H1 (cell line): ENCODE measurements at regions not wholly inside any gene's neighbourhood (a gene's known extent, or its start where the extent isn't known, plus 50 kb on each side); places are given as distances from the start of the nearest gene placed in this dataset.

Experiments used
- CTCF ChIA-PET: fragments of 300-600 bp; sonication (Branson Sonifier 250); formaldehyde crosslinking; loops from one replicate; lab custom pipeline; 2021; ENCODE audit not compliant: partially characterized antibody; lab: Charles Lee
- POLR2A ChIA-PET: fragments of 300-600 bp; sonication (Branson Sonifier 250); formaldehyde crosslinking; loops from one replicate; lab custom pipeline; 2021; ENCODE audit warnings: inconsistent platforms; ENCODE audit not compliant: partially characterized antibody; lab: Charles Lee
- DNase-seq, 2 experiments: peaks; one replicate each; pipeline versions ENCODE4 v3.0.0 to v3.0.0-alpha.2; 2010 to 2022; ENCODE audit warnings: low spot score in 2 of 2, low read depth in 1 of 2, mixed read lengths in 1 of 2
- FAIRE-seq: peaks from 2 replicates; lab custom pipeline; 2011; peaks lifted over from hg19 to GRCh38; lab: Jason Lieb, UNC
- H2AFZ ChIP-seq: 2 replicates; pipeline ENCODE4 v1.8.1; 2012; ENCODE audit warnings: low read length, inconsistent platforms
- H2AK5ac ChIP-seq: 2 replicates; pipeline ENCODE4 v1.6.1; 2013; ENCODE audit warnings: low read depth, low read length
- H2BK120ac ChIP-seq: replicated peaks from 2 replicates; pipeline ENCODE3; 2013; ENCODE audit warnings: low read depth, low read length, inconsistent platforms
- H2BK12ac ChIP-seq: 2 replicates; pipeline ENCODE4 v1.6.1; 2013; ENCODE audit warnings: low read depth, low read length
- H2BK15ac ChIP-seq: 2 replicates; pipeline ENCODE4 v1.6.1; 2013; ENCODE audit warnings: low read length
- H2BK20ac ChIP-seq: 2 replicates; pipeline ENCODE4 v1.6.1; 2013; ENCODE audit warnings: low read length
- H2BK5ac ChIP-seq: 2 replicates; pipeline ENCODE4 v1.6.1; 2013; ENCODE audit warnings: low read depth, low read length
- H3K14ac ChIP-seq: 2 replicates; pipeline ENCODE4 v1.6.1; 2013; ENCODE audit warnings: inconsistent platforms; ENCODE audit not compliant: insufficient read length
- H3K18ac ChIP-seq: 2 replicates; pipeline ENCODE4 v1.6.1; 2013; ENCODE audit warnings: low read length; ENCODE audit errors: extremely low read depth
- H3K23ac ChIP-seq: 2 replicates; pipeline ENCODE4 v1.6.1; 2013; ENCODE audit warnings: inconsistent platforms; ENCODE audit not compliant: insufficient read length
- H3K23me2 ChIP-seq: 2 replicates; pipeline ENCODE4 v1.6.1; 2013; ENCODE audit warnings: low read depth, low read length
- H3K27ac ChIP-seq: 2 replicates; pipeline ENCODE4 v1.6.1; 2011; ENCODE audit warnings: low read depth, low read length, inconsistent platforms
- H3K27me3 ChIP-seq, 4 experiments: replicated peaks in 1 of 4; 1 replicate in 1 of 4; 2 replicates in 3 of 4; pipeline versions ENCODE4 v1.6.1 to v1.8.1; 2011 to 2013; ENCODE audit warnings: low read length in 3 of 4, mild to moderate bottlenecking in 3 of 4, inconsistent platforms in 2 of 4, mixed read lengths in 2 of 4, moderate library complexity in 1 of 4; ENCODE audit not compliant: control insufficient read depth in 3 of 4, insufficient read depth in 3 of 4; ENCODE audit errors: extremely low read depth in 1 of 4
- H3K36me3 ChIP-seq, 4 experiments: 2 replicates each; pipeline versions ENCODE4 v1.6.1 to v1.8.1; 2011 to 2013; ENCODE audit warnings: mild to moderate bottlenecking in 4 of 4, low read length in 3 of 4, moderate library complexity in 2 of 4, control low read depth in 1 of 4, inconsistent platforms in 1 of 4; ENCODE audit not compliant: insufficient read depth in 4 of 4, control insufficient read depth in 2 of 4
- H3K4ac ChIP-seq: replicated peaks from 2 replicates; pipeline ENCODE3; 2013; ENCODE audit warnings: low read length, low read depth, mixed read lengths, inconsistent platforms; ENCODE audit not compliant: insufficient read length
- H3K4me1 ChIP-seq, 4 experiments: replicated peaks in 1 of 4; 1 replicate in 1 of 4; 2 replicates in 3 of 4; pipeline versions ENCODE4 v1.6.1 to v1.8.1; 2011 to 2013; ENCODE audit warnings: low read length in 3 of 4, inconsistent platforms in 2 of 4, mixed read lengths in 1 of 4; ENCODE audit not compliant: insufficient read depth in 4 of 4, control insufficient read depth in 3 of 4
- H3K4me2 ChIP-seq, 2 experiments: 2 replicates each; pipeline versions ENCODE4 v1.6.1 to v1.8.1; 2011 to 2013; ENCODE audit warnings: low read depth in 2 of 2, low read length in 2 of 2, control low read depth in 1 of 2, inconsistent platforms in 1 of 2, mild to moderate bottlenecking in 1 of 2; ENCODE audit not compliant: insufficient read depth in 1 of 2
- H3K4me3 ChIP-seq, 4 experiments: fragments of 200-600, 300-600 bp in 1 of 4; sonication (generic), shearing (Covaris generic), sonication (Bioruptor Twin) in 1 of 4; 2 replicates each; pipeline versions ENCODE4 v1.5.1 to v1.8.1; 2011 to 2016; ENCODE audit warnings: low read length in 4 of 4, low read depth in 3 of 4, control low read depth in 2 of 4, inconsistent platforms in 2 of 4, mild to moderate bottlenecking in 2 of 4, mixed read lengths in 1 of 4, moderate library complexity in 1 of 4; ENCODE audit not compliant: insufficient read depth in 2 of 4; ENCODE audit errors: extremely low read depth in 1 of 4
- H3K56ac ChIP-seq: replicated peaks from 2 replicates; pipeline ENCODE3; 2013; ENCODE audit warnings: low read depth, mild to moderate bottlenecking, mixed read lengths, low read length, inconsistent platforms; ENCODE audit not compliant: insufficient read length
- H3K79me1 ChIP-seq: 2 replicates; pipeline ENCODE4 v1.6.1; 2013; ENCODE audit warnings: low read depth, low read length, control low read depth
- H3K79me2 ChIP-seq, 2 experiments: 2 replicates each; pipeline versions ENCODE4 v1.6.1 to v1.8.1; 2012 to 2013; ENCODE audit warnings: low read length in 2 of 2, mild to moderate bottlenecking in 2 of 2, inconsistent platforms in 1 of 2; ENCODE audit not compliant: insufficient read depth in 2 of 2, control insufficient read depth in 1 of 2
- H3K9ac ChIP-seq, 4 experiments: replicated peaks in 1 of 4; 1 replicate in 1 of 4; 2 replicates in 3 of 4; pipeline versions ENCODE4 v1.6.1 to v1.8.1; 2011 to 2013; ENCODE audit warnings: low read depth in 3 of 4, low read length in 3 of 4, control low read depth in 2 of 4, mild to moderate bottlenecking in 2 of 4, moderate library complexity in 2 of 4, inconsistent platforms in 1 of 4; ENCODE audit errors: extremely low read depth in 1 of 4
- H3K9me3 ChIP-seq, 2 experiments: 2 replicates each; pipeline versions ENCODE4 v1.6.1 to v1.8.1; 2012 to 2013; ENCODE audit warnings: mild to moderate bottlenecking in 2 of 2, moderate library complexity in 2 of 2, control low read depth in 1 of 2, inconsistent platforms in 1 of 2, low read depth in 1 of 2, low read length in 1 of 2, mixed read lengths in 1 of 2; ENCODE audit not compliant: insufficient read depth in 2 of 2
- H4K20me1 ChIP-seq, 2 experiments: replicated peaks in 1 of 2; 2 replicates each; pipeline versions ENCODE3 to v1.8.1; 2011 to 2013; ENCODE audit warnings: inconsistent platforms in 2 of 2, low read length in 2 of 2, mild to moderate bottlenecking in 1 of 2; ENCODE audit not compliant: insufficient read depth in 2 of 2, control insufficient read depth in 1 of 2
- H4K5ac ChIP-seq: 2 replicates; pipeline ENCODE4 v1.6.1; 2013; ENCODE audit warnings: low read length, low read depth, mixed read lengths, inconsistent platforms; ENCODE audit not compliant: insufficient read length
- H4K8ac ChIP-seq: 2 replicates; pipeline ENCODE4 v1.8.0; 2013; ENCODE audit warnings: mild to moderate bottlenecking, moderate library complexity, low read length, inconsistent platforms; ENCODE audit not compliant: insufficient read depth; ENCODE audit errors: extremely low read depth
- H4K91ac ChIP-seq: replicated peaks from 2 replicates; pipeline ENCODE3; 2013; ENCODE audit warnings: low read length, mixed read lengths, inconsistent platforms; ENCODE audit not compliant: insufficient read length
- CEBPB ChIP-seq: IDR thresholded peaks from 2 replicates; pipeline ENCODE4 v1.6.1; 2012; ENCODE audit warnings: low read depth, low read length
- JUND ChIP-seq: IDR thresholded peaks from 2 replicates; pipeline ENCODE4 v1.6.1; 2011; ENCODE audit warnings: mild to moderate bottlenecking, improper control_type of control experiment, low read length
- SP2 ChIP-seq: IDR thresholded peaks from 2 replicates; pipeline ENCODE4 v1.6.1; 2012; ENCODE audit warnings: mild to moderate bottlenecking, low read length, inconsistent platforms
- WGBS, 2 experiments: shearing (Covaris generic) in 1 of 2; methylation state at CpG; one replicate each; pipeline versions ENCODE4 v1.1.6 to v1.1.7; 2013 to 2015; ENCODE audit warnings: low lambda C conversion rate in 2 of 2, mixed read lengths in 2 of 2, inconsistent platforms in 1 of 2, low coverage in 1 of 2, missing lambda C conversion rate in 1 of 2; ENCODE audit not compliant: insufficient replicate concordance in 2 of 2, insufficient coverage in 1 of 2, insufficient read length in 1 of 2; ENCODE audit errors: extremely low coverage in 1 of 2, missing lambda C conversion rate in 1 of 2; 5-methylcytosine and 5-hydroxymethylcytosine counted together
- TF ChIP-seq, protein P1 (sequence below): IDR thresholded peaks from 2 replicates; pipeline ENCODE4 v1.6.1; 2011; ENCODE audit warnings: low read length, improper control_type of control experiment
- TF ChIP-seq, protein P2 (sequence below): IDR thresholded peaks from 2 replicates; pipeline ENCODE4 v1.6.1; 2012; ENCODE audit warnings: inconsistent platforms

DNA sequence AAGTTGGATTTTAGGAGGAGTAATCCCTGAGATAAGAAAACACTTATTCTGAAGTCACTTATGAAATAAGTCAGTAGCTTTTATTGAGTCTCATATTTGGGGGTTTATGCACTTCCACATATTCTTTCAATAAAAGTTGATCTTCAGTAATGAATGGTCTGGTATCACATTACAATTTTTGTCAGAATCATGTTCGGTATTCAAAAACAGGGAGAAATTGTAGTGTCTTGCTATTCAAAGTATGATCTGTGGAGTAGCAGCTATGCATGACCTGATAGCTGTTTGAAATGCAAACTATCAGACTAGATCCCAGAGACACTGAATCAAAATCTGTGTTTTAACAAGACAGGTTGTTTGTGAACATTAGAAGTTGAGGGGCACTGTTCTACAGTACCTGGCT lies 857.6 kb downstream of the METTL15 start:
- no peak overlapping the region for H3K4me3 ChIP-seq
- H3K9me3 ChIP-seq, result peaks cover 0 to 2% of the 10 kb centered on the region in 2 experiments; a peak in 1 of 4 replicates
- H3K23me2 ChIP-seq, result no peaks in the 10 kb centered on the region
- POLR2A ChIA-PET, result no interaction called here
- no peak overlapping the region for H2BK5ac ChIP-seq
- H3K14ac ChIP-seq, result no peak overlapping the region
- H4K5ac ChIP-seq, result no peak overlapping the region
- H2AFZ ChIP-seq, result no peak overlapping the region
- H3K79me2 ChIP-seq, result no peaks in the 10 kb centered on the region
- no peak overlapping the region for H3K56ac ChIP-seq
- no peak overlapping the region for H4K91ac ChIP-seq
- H3K23ac ChIP-seq, result no peak overlapping the region
- FAIRE-seq (no peak), DNase-seq (no peak)
- CTCF ChIA-PET, result no interaction called here
- TF ChIP-seq, protein P1, sequence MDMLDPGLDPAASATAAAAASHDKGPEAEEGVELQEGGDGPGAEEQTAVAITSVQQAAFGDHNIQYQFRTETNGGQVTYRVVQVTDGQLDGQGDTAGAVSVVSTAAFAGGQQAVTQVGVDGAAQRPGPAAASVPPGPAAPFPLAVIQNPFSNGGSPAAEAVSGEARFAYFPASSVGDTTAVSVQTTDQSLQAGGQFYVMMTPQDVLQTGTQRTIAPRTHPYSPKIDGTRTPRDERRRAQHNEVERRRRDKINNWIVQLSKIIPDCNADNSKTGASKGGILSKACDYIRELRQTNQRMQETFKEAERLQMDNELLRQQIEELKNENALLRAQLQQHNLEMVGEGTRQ, result no peak
- TF ChIP-seq SP2 (no peak), JUND (no peak), CEBPB (no peak)
- TF ChIP-seq, protein P2, sequence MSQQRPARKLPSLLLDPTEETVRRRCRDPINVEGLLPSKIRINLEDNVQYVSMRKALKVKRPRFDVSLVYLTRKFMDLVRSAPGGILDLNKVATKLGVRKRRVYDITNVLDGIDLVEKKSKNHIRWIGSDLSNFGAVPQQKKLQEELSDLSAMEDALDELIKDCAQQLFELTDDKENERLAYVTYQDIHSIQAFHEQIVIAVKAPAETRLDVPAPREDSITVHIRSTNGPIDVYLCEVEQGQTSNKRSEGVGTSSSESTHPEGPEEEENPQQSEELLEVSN, result no peak
- H2BK120ac ChIP-seq, result no peak overlapping the region
- H2BK20ac ChIP-seq, result no peak overlapping the region
- no peak overlapping the region for H3K18ac ChIP-seq
- H2BK15ac ChIP-seq, result no peak overlapping the region
- H4K20me1 ChIP-seq, result no peaks in the 10 kb centered on the region
- H3K9ac ChIP-seq, result no peak overlapping the region
- H3K36me3 ChIP-seq, result no peaks in the 10 kb centered on the region
- no peak overlapping the region for H3K4ac ChIP-seq
- no peak overlapping the region for H3K4me2 ChIP-seq
- no peak overlapping the region for H2AK5ac ChIP-seq
- H3K79me1 ChIP-seq, result no peaks in the 10 kb centered on the region
- H4K8ac ChIP-seq, result no peak overlapping the region
- H3K4me1 ChIP-seq, result no peaks in the 10 kb centered on the region
- no peaks in the 10 kb centered on the region for H3K27me3 ChIP-seq
- H3K27ac ChIP-seq, result no peak overlapping the region
- WGBS, 2 experiments, result 96% methylated on average over 1 of the region's 1 CpG; no CpG with 5 or more reads in 1 of the 2 experiments
- H2BK12ac ChIP-seq, result no peak overlapping the region
